ENCODE measurements at regions not wholly inside any gene's neighbourhood (a gene's known extent, or its start where the extent isn't known, plus 50 kb on each side); places are given as distances from the start of the nearest gene placed in this dataset.
"Not testable (repeated sequence)": the region's sequence is repeated elsewhere in the genome, so short reads cannot be mapped to it uniquely, and the experiment has no call there.

DNA sequence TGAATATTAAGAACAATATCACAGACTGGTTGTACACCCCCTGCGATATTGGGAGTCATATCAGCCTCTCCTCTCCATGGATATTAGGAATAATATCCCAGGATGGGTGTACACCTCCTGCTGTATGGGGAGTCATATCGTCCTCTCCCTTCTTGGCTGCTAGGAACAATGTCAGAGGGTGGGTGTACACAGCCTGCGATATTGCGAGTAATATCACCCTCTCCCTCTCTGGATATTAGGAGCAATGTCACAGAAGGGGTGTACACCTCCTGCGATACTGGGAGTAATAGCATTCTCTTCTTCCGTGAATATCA, 69.8 kb upstream of the HMX1 start:
- TF ChIP-seq, protein P1, sequence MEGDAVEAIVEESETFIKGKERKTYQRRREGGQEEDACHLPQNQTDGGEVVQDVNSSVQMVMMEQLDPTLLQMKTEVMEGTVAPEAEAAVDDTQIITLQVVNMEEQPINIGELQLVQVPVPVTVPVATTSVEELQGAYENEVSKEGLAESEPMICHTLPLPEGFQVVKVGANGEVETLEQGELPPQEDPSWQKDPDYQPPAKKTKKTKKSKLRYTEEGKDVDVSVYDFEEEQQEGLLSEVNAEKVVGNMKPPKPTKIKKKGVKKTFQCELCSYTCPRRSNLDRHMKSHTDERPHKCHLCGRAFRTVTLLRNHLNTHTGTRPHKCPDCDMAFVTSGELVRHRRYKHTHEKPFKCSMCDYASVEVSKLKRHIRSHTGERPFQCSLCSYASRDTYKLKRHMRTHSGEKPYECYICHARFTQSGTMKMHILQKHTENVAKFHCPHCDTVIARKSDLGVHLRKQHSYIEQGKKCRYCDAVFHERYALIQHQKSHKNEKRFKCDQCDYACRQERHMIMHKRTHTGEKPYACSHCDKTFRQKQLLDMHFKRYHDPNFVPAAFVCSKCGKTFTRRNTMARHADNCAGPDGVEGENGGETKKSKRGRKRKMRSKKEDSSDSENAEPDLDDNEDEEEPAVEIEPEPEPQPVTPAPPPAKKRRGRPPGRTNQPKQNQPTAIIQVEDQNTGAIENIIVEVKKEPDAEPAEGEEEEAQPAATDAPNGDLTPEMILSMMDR (IDR thresholded peaks at IDR 0.05), result not testable (repeated sequence)
- TF ChIP-seq FOXP1 (CRISPR knock-in tag; IDR thresholded peaks at IDR 0.05; ENCODE audit: borderline replicate concordance); JAZF1 (CRISPR knock-in tag; IDR thresholded peaks at IDR 0.05); GRHL2 (CRISPR knock-in tag; IDR thresholded peaks at IDR 0.05; ENCODE audit: insufficient replicate concordance, severe bottlenecking); SMAD3 (CRISPR knock-in tag; IDR thresholded peaks at IDR 0.05; ENCODE audit: borderline replicate concordance); CREB1 (CRISPR knock-in tag; IDR thresholded peaks at IDR 0.05); MXD4 (CRISPR knock-in tag; IDR thresholded peaks at IDR 0.05; ENCODE audit: borderline replicate concordance); ZNF138 (CRISPR knock-in tag; conservative IDR thresholded peaks at IDR 0.05); IRF2 (CRISPR knock-in tag; IDR thresholded peaks at IDR 0.05; ENCODE audit: borderline replicate concordance, low read depth): not testable (repeated sequence)
- TF ChIP-seq, protein P2, sequence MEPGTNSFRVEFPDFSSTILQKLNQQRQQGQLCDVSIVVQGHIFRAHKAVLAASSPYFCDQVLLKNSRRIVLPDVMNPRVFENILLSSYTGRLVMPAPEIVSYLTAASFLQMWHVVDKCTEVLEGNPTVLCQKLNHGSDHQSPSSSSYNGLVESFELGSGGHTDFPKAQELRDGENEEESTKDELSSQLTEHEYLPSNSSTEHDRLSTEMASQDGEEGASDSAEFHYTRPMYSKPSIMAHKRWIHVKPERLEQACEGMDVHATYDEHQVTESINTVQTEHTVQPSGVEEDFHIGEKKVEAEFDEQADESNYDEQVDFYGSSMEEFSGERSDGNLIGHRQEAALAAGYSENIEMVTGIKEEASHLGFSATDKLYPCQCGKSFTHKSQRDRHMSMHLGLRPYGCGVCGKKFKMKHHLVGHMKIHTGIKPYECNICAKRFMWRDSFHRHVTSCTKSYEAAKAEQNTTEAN (CRISPR knock-in tag; IDR thresholded peaks at IDR 0.05), result not testable (repeated sequence)
- TF ChIP-seq, protein P3, sequence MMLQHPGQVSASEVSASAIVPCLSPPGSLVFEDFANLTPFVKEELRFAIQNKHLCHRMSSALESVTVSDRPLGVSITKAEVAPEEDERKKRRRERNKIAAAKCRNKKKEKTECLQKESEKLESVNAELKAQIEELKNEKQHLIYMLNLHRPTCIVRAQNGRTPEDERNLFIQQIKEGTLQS (CRISPR knock-in tag; conservative IDR thresholded peaks at IDR 0.05), result not testable (repeated sequence)
- TF ChIP-seq, protein P4, sequence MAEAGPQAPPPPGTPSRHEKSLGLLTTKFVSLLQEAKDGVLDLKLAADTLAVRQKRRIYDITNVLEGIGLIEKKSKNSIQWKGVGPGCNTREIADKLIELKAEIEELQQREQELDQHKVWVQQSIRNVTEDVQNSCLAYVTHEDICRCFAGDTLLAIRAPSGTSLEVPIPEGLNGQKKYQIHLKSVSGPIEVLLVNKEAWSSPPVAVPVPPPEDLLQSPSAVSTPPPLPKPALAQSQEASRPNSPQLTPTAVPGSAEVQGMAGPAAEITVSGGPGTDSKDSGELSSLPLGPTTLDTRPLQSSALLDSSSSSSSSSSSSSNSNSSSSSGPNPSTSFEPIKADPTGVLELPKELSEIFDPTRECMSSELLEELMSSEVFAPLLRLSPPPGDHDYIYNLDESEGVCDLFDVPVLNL (CRISPR knock-in tag; IDR thresholded peaks at IDR 0.05; ENCODE audit: borderline replicate concordance, low read depth), result not testable (repeated sequence)
- TF ChIP-seq, protein P5, sequence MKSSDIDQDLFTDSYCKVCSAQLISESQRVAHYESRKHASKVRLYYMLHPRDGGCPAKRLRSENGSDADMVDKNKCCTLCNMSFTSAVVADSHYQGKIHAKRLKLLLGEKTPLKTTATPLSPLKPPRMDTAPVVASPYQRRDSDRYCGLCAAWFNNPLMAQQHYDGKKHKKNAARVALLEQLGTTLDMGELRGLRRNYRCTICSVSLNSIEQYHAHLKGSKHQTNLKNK (CRISPR knock-in tag; IDR thresholded peaks at IDR 0.05), result not testable (repeated sequence)
- TF ChIP-seq, protein P6, sequence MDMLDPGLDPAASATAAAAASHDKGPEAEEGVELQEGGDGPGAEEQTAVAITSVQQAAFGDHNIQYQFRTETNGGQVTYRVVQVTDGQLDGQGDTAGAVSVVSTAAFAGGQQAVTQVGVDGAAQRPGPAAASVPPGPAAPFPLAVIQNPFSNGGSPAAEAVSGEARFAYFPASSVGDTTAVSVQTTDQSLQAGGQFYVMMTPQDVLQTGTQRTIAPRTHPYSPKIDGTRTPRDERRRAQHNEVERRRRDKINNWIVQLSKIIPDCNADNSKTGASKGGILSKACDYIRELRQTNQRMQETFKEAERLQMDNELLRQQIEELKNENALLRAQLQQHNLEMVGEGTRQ (CRISPR knock-in tag; IDR thresholded peaks at IDR 0.05), result not testable (repeated sequence)
